ENCODE measurements at regions not wholly inside any gene's neighbourhood (a gene's known extent, or its start where the extent isn't known, plus 50 kb on each side); places are given as distances from the start of the nearest gene placed in this dataset.

DNA sequence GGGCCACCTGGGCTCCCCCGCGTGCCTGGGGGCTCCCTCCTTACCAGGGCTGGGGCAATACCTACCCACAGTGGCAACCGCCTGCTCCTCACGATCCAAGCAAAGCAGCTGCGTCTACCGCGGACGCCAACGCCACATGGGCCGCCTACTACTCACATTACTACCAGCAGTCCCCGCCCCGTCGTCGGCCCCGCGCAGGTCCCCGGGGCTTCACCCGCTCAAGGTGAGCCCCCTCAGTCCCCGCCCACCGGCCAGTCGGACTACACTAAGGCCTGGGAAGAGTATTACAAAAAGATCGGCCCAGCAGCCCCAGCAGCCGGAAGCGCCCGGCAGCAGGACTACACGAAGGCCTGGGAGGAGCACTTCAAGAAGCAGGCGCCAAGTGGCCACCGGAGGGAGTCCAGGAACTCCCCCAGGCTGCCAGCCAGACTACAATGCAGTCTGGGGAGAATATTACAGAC lies 106.0 kb upstream of the MTAP start:
- DNase-seq (ENCODE audit: low spot score in 2 of 2, unreplicated experiment in 2 of 2) = no peak
- Mint-ChIP-seq H3K27ac (no peak overlapping the region), H3K4me3 (no peak overlapping the region), H3K9me3 (no peaks in the 10 kb centered on the region), H3K27me3 (ENCODE audit: low read depth) (peaks cover 2% of the 10 kb centered on the region), H3K4me1 (no peaks in the 10 kb centered on the region), H3K36me3 (peaks cover 3% of the 10 kb centered on the region)
- TF ChIP-seq CTCF (IDR thresholded peaks at IDR 0.05; ENCODE audit: unreplicated experiment) = no peak

GRCh38 chr9:21708260-21708711 lies 94.2 kb upstream of the MTAP start:
- peak overlapping the region; percentile 22 for H3K27ac Mint-ChIP-seq
- no peak for DNase-seq (ENCODE audit: low spot score in 2 of 2, unreplicated experiment in 2 of 2)
- no peaks in the 10 kb centered on the region for H3K36me3 Mint-ChIP-seq
- H3K4me1 Mint-ChIP-seq = peaks cover 48% of the 10 kb centered on the region
- H3K4me3 Mint-ChIP-seq = no peak overlapping the region
- TF ChIP-seq CTCF (IDR thresholded peaks at IDR 0.05; ENCODE audit: unreplicated experiment) = no peak
- H3K9me3 Mint-ChIP-seq = no peaks in the 10 kb centered on the region
- H3K27me3 Mint-ChIP-seq (ENCODE audit: low read depth) = no peaks in the 10 kb centered on the region

DNA sequence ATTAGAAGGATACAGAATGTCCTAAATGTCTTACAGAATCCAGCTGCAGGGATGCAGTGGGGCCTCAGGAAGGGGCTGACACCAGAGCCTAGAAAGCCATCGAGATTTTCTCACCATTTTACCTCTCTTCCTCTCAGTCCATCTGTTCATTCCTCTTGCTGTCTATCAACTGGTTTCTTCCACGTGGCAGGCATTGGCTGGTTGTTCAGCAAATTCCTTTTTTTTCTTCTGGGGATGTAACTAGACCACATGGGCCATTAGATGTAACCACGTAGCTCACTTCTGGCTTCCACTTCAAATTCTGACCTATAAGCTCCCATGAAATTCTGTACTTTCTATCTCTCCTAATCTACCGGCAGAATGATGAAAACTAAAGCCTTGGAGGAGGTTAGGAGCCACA lies 93.6 kb upstream of the MTAP start:
- H3K27ac Mint-ChIP-seq = peak overlapping the region; percentile 22
- DNase-seq (ENCODE audit: low spot score in 2 of 2, unreplicated experiment in 2 of 2) = no peak
- no peaks in the 10 kb centered on the region for H3K9me3 Mint-ChIP-seq
- H3K36me3 Mint-ChIP-seq = no peaks in the 10 kb centered on the region
- no peak overlapping the region for H3K4me3 Mint-ChIP-seq
- H3K4me1 Mint-ChIP-seq = peaks cover 50% of the 10 kb centered on the region
- H3K27me3 Mint-ChIP-seq (ENCODE audit: low read depth) = no peaks in the 10 kb centered on the region
- no peak for TF ChIP-seq CTCF (IDR thresholded peaks at IDR 0.05; ENCODE audit: unreplicated experiment)

DNA sequence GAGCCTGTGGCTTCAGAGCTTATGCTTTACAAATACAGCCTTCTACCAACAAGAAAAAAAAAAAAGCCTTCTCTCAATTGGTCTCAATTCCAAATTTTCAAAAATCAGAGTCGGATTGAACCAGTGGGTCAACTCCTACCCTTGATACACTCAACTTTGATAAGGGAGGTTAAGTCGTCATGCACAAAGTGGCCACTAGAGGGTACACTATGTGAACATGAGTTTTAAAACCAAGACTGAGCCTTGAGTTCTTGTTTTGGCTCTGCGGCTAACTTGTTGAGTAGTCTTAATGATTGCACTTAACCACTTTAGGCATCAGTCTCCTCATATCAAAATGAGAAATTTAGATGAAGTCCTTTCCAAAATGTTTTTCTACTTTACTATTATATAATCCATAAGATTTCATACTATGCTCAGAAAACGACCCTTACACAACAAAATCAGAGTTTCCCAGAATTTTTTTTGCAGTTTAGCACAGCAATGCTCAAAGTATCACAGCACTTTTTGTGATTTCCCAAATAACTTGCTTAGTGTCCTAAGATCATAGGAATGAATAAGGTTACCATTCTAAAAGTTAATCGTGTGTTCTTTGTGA lies 92.9 kb upstream of the MTAP start:
- no peak for DNase-seq (ENCODE audit: low spot score in 2 of 2, unreplicated experiment in 2 of 2)
- TF ChIP-seq CTCF (IDR thresholded peaks at IDR 0.05; ENCODE audit: unreplicated experiment) = peak; percentile 92
- peaks cover 50% of the 10 kb centered on the region for H3K4me1 Mint-ChIP-seq
- no peaks in the 10 kb centered on the region for H3K9me3 Mint-ChIP-seq
- no peaks in the 10 kb centered on the region for H3K27me3 Mint-ChIP-seq (ENCODE audit: low read depth)
- H3K4me3 Mint-ChIP-seq = no peak overlapping the region
- no peaks in the 10 kb centered on the region for H3K36me3 Mint-ChIP-seq
- peak overlapping the region; percentile 22 for H3K27ac Mint-ChIP-seq

GRCh38 chr9:21710548-21711191 lies 91.8 kb upstream of the MTAP start:
- no peaks in the 10 kb centered on the region for H3K27me3 Mint-ChIP-seq (ENCODE audit: low read depth)
- no peak for DNase-seq (ENCODE audit: low spot score in 2 of 2, unreplicated experiment in 2 of 2)
- H3K27ac Mint-ChIP-seq = no peak overlapping the region

More at GRCh38 chr9:21710548-21711191, 91.8 kb upstream of the MTAP start:
- Mint-ChIP-seq H3K9me3 (peaks cover 2% of the 10 kb centered on the region), H3K4me1 (peaks cover 50% of the 10 kb centered on the region), H3K4me3 (no peak overlapping the region), H3K36me3 (no peaks in the 10 kb centered on the region)
- no peak for TF ChIP-seq CTCF (IDR thresholded peaks at IDR 0.05; ENCODE audit: unreplicated experiment)

Data from mesothelial cell of epicardium (in vitro differentiated cells).